ENCODE measurements at regions not wholly inside any gene's neighbourhood (a gene's known extent, or its start where the extent isn't known, plus 50 kb on each side); places are given as distances from the start of the nearest gene placed in this dataset.
"Not testable (repeated sequence)": the region's sequence is repeated elsewhere in the genome, so short reads cannot be mapped to it uniquely, and the experiment has no call there.

GRCh38 chr5:6094180-6094579 is 284.2 kb downstream of the MED10 start:
- H3K4me1 ChIP-seq (ENCODE audit: low read length); DNase-seq; H3K9me3 ChIP-seq (ENCODE audit: low read length); H3K9me2 ChIP-seq (replicated peaks; ENCODE audit: insufficient read depth, low read length); H3K36me3 ChIP-seq (ENCODE audit: insufficient read depth, low read length); H3K9ac ChIP-seq (ENCODE audit: low read length); H3K27ac ChIP-seq (ENCODE audit: low read length); H3K27me3 ChIP-seq (ENCODE audit: low read length); H2AFZ ChIP-seq (ENCODE audit: low read length); H3K4me3 ChIP-seq (ENCODE audit: low read length); H3K79me2 ChIP-seq (ENCODE audit: low read length); H3K4me2 ChIP-seq (ENCODE audit: low read depth, low read length, poor library complexity, severe bottlenecking); H4K20me1 ChIP-seq (ENCODE audit: insufficient read depth, low read depth, low read length): not testable (repeated sequence)

- Histone ChIP-seq H3K36me3 (ENCODE audit: insufficient read depth, low read length) (no peaks in the 10 kb centered on the region), H3K27me3 (ENCODE audit: low read length) (no peaks in the 10 kb centered on the region; the same call in 1 of the 2 replicates), H3K4me2 (ENCODE audit: low read depth, low read length, poor library complexity, severe bottlenecking) (no peak overlapping the region), H3K79me2 (ENCODE audit: low read length) (no peaks in the 10 kb centered on the region), H3K9ac (ENCODE audit: low read length) (no peak overlapping the region), H3K9me2 (replicated peaks; ENCODE audit: insufficient read depth, low read length) (no peaks in the 10 kb centered on the region), H3K4me1 (ENCODE audit: low read length) (no peaks in the 10 kb centered on the region), H3K9me3 (ENCODE audit: low read length) (no peaks in the 10 kb centered on the region), H3K4me3 (ENCODE audit: low read length) (no peak overlapping the region), H4K20me1 (ENCODE audit: insufficient read depth, low read depth, low read length) (no peaks in the 10 kb centered on the region), H3K27ac (ENCODE audit: low read length) (no peak overlapping the region), H2AFZ (ENCODE audit: low read length) (no peak overlapping the region)
- no peak for DNase-seq
Measured at GRCh38 chr5:6090838-6091237, 287.5 kb downstream of the MED10 start.

GRCh38 chr5:6090079-6090654 is 288.2 kb downstream of the MED10 start:
- Histone ChIP-seq H4K20me1 (ENCODE audit: insufficient read depth, low read depth, low read length) (no peaks in the 10 kb centered on the region), H3K79me2 (ENCODE audit: low read length) (no peaks in the 10 kb centered on the region), H3K36me3 (ENCODE audit: insufficient read depth, low read length) (no peaks in the 10 kb centered on the region), H3K27ac (ENCODE audit: low read length) (no peak overlapping the region), H3K4me1 (ENCODE audit: low read length) (no peaks in the 10 kb centered on the region), H3K9me2 (replicated peaks; ENCODE audit: insufficient read depth, low read length) (no peaks in the 10 kb centered on the region), H2AFZ (ENCODE audit: low read length) (no peak overlapping the region), H3K9me3 (ENCODE audit: low read length) (no peaks in the 10 kb centered on the region), H3K4me2 (ENCODE audit: low read depth, low read length, poor library complexity, severe bottlenecking) (no peak overlapping the region), H3K27me3 (ENCODE audit: low read length) (no peaks in the 10 kb centered on the region; the same call in 1 of the 2 replicates), H3K4me3 (ENCODE audit: low read length) (no peak overlapping the region), H3K9ac (ENCODE audit: low read length) (no peak overlapping the region)
- DNase-seq, result no peak

- no peak overlapping the region for H3K4me3 ChIP-seq (ENCODE audit: low read length)
- H3K79me2 ChIP-seq (ENCODE audit: low read length), result no peaks in the 10 kb centered on the region
- no peak overlapping the region for H3K27ac ChIP-seq (ENCODE audit: low read length)
- H2AFZ ChIP-seq (ENCODE audit: low read length), result no peak overlapping the region
- no peaks in the 10 kb centered on the region for H3K36me3 ChIP-seq (ENCODE audit: insufficient read depth, low read length)
- H3K9ac ChIP-seq (ENCODE audit: low read length), result no peak overlapping the region
- H3K9me2 ChIP-seq (replicated peaks; ENCODE audit: insufficient read depth, low read length), result no peaks in the 10 kb centered on the region
- H3K4me1 ChIP-seq (ENCODE audit: low read length), result no peaks in the 10 kb centered on the region
- no peaks in the 10 kb centered on the region for H4K20me1 ChIP-seq (ENCODE audit: insufficient read depth, low read depth, low read length)
- no peak overlapping the region for H3K4me2 ChIP-seq (ENCODE audit: low read depth, low read length, poor library complexity, severe bottlenecking)
- H3K9me3 ChIP-seq (ENCODE audit: low read length), result no peaks in the 10 kb centered on the region
- DNase-seq, result no peak
- H3K27me3 ChIP-seq (ENCODE audit: low read length), result no peaks in the 10 kb centered on the region; the same call in 1 of the 2 replicates
Measured at GRCh38 chr5:6088706-6089105, 289.6 kb downstream of the MED10 start.

GRCh38 chr5:6087576-6087975 is 290.8 kb downstream of the MED10 start:
- H3K27ac ChIP-seq (ENCODE audit: low read length), result no peak overlapping the region
- H2AFZ ChIP-seq (ENCODE audit: low read length), result no peak overlapping the region
- H3K9me2 ChIP-seq (replicated peaks; ENCODE audit: insufficient read depth, low read length), result no peaks in the 10 kb centered on the region
- H3K9me3 ChIP-seq (ENCODE audit: low read length), result no peaks in the 10 kb centered on the region
- H4K20me1 ChIP-seq (ENCODE audit: insufficient read depth, low read depth, low read length), result no peaks in the 10 kb centered on the region
- no peaks in the 10 kb centered on the region for H3K4me1 ChIP-seq (ENCODE audit: low read length)
- H3K36me3 ChIP-seq (ENCODE audit: insufficient read depth, low read length), result no peaks in the 10 kb centered on the region
- no peak for DNase-seq
- H3K27me3 ChIP-seq (ENCODE audit: low read length), result no peaks in the 10 kb centered on the region; the same call in 1 of the 2 replicates
- H3K9ac ChIP-seq (ENCODE audit: low read length), result no peak overlapping the region
- no peaks in the 10 kb centered on the region for H3K79me2 ChIP-seq (ENCODE audit: low read length)
- no peak overlapping the region for H3K4me3 ChIP-seq (ENCODE audit: low read length)
- no peak overlapping the region for H3K4me2 ChIP-seq (ENCODE audit: low read depth, low read length, poor library complexity, severe bottlenecking)

- H3K27ac ChIP-seq (ENCODE audit: low read length), result no peak overlapping the region
- no peaks in the 10 kb centered on the region; the same call in 1 of the 2 replicates for H3K27me3 ChIP-seq (ENCODE audit: low read length)
- no peak for DNase-seq
- H3K4me2 ChIP-seq (ENCODE audit: low read depth, low read length, poor library complexity, severe bottlenecking), result no peak overlapping the region
- H3K9me3 ChIP-seq (ENCODE audit: low read length), result no peaks in the 10 kb centered on the region
- no peaks in the 10 kb centered on the region for H3K79me2 ChIP-seq (ENCODE audit: low read length)
- H3K4me1 ChIP-seq (ENCODE audit: low read length), result no peaks in the 10 kb centered on the region
- H3K9ac ChIP-seq (ENCODE audit: low read length), result no peak overlapping the region
- H2AFZ ChIP-seq (ENCODE audit: low read length), result no peak overlapping the region
- no peaks in the 10 kb centered on the region for H3K9me2 ChIP-seq (replicated peaks; ENCODE audit: insufficient read depth, low read length)
- H3K36me3 ChIP-seq (ENCODE audit: insufficient read depth, low read length), result no peaks in the 10 kb centered on the region
- H4K20me1 ChIP-seq (ENCODE audit: insufficient read depth, low read depth, low read length), result no peaks in the 10 kb centered on the region
- no peak overlapping the region for H3K4me3 ChIP-seq (ENCODE audit: low read length)
Measured at GRCh38 chr5:6086871-6087270, 291.5 kb downstream of the MED10 start.

- Histone ChIP-seq H3K36me3 (ENCODE audit: insufficient read depth, low read length) (no peaks in the 10 kb centered on the region), H3K27me3 (ENCODE audit: low read length) (no peaks in the 10 kb centered on the region), H2AFZ (ENCODE audit: low read length) (no peak overlapping the region), H3K4me2 (ENCODE audit: low read depth, low read length, poor library complexity, severe bottlenecking) (no peak overlapping the region), H3K79me2 (ENCODE audit: low read length) (no peaks in the 10 kb centered on the region), H3K4me3 (ENCODE audit: low read length) (no peak overlapping the region), H3K9me2 (replicated peaks; ENCODE audit: insufficient read depth, low read length) (no peaks in the 10 kb centered on the region), H3K9ac (ENCODE audit: low read length) (no peak overlapping the region), H3K9me3 (ENCODE audit: low read length) (no peaks in the 10 kb centered on the region), H3K27ac (ENCODE audit: low read length) (no peak overlapping the region), H4K20me1 (ENCODE audit: insufficient read depth, low read depth, low read length) (no peaks in the 10 kb centered on the region), H3K4me1 (ENCODE audit: low read length) (no peaks in the 10 kb centered on the region)
- DNase-seq, result no peak
Measured at GRCh38 chr5:6085341-6085860, 292.9 kb downstream of the MED10 start.

GRCh38 chr5:6084836-6085235 is 293.5 kb downstream of the MED10 start:
- H3K4me2 ChIP-seq (ENCODE audit: low read depth, low read length, poor library complexity, severe bottlenecking), result no peak overlapping the region
- no peaks in the 10 kb centered on the region for H4K20me1 ChIP-seq (ENCODE audit: insufficient read depth, low read depth, low read length)
- H3K9me2 ChIP-seq (replicated peaks; ENCODE audit: insufficient read depth, low read length), result no peaks in the 10 kb centered on the region
- H3K9ac ChIP-seq (ENCODE audit: low read length), result no peak overlapping the region
- no peaks in the 10 kb centered on the region for H3K79me2 ChIP-seq (ENCODE audit: low read length)
- no peaks in the 10 kb centered on the region for H3K4me1 ChIP-seq (ENCODE audit: low read length)
- no peak overlapping the region for H2AFZ ChIP-seq (ENCODE audit: low read length)
- H3K27me3 ChIP-seq (ENCODE audit: low read length), result no peaks in the 10 kb centered on the region
- no peak for DNase-seq
- no peak overlapping the region for H3K27ac ChIP-seq (ENCODE audit: low read length)
- H3K36me3 ChIP-seq (ENCODE audit: insufficient read depth, low read length), result no peaks in the 10 kb centered on the region
- no peak overlapping the region for H3K4me3 ChIP-seq (ENCODE audit: low read length)
- H3K9me3 ChIP-seq (ENCODE audit: low read length), result no peaks in the 10 kb centered on the region
